ENCODE measurements at regions not wholly inside any gene's neighbourhood (a gene's known extent, or its start where the extent isn't known, plus 50 kb on each side); places are given as distances from the start of the nearest gene placed in this dataset.

DNA sequence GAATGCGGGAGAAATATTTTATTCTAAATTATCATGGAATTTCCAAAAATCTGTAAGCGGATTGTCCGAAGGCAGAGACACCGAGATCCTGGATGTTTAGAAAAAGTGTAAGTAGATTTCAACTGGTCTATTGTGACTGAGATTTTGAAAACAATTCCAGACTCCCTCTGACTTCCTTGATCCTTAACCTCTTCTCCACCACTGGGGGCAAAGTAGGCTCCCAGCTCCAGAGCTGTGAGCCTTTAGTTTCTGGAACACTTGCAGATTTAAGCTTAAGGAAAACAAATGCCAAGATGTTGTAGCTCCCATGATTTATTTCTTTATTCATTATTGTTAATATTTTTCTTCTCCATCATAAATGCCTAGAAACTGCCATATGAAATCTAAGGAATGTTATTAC, 1320.5 kb upstream of the SEL1L start:
- Histone ChIP-seq H3K27ac (no peak overlapping the region), H3K27me3 (no peaks in the 10 kb centered on the region), H3K4me1 (no peaks in the 10 kb centered on the region), H3K9me3 (no peaks in the 10 kb centered on the region), H3K4me3 (no peak overlapping the region), H3K36me3 (no peaks in the 10 kb centered on the region)
- DNase-seq (no peak), ATAC-seq (no peak)
- TF ChIP-seq, protein P1, sequence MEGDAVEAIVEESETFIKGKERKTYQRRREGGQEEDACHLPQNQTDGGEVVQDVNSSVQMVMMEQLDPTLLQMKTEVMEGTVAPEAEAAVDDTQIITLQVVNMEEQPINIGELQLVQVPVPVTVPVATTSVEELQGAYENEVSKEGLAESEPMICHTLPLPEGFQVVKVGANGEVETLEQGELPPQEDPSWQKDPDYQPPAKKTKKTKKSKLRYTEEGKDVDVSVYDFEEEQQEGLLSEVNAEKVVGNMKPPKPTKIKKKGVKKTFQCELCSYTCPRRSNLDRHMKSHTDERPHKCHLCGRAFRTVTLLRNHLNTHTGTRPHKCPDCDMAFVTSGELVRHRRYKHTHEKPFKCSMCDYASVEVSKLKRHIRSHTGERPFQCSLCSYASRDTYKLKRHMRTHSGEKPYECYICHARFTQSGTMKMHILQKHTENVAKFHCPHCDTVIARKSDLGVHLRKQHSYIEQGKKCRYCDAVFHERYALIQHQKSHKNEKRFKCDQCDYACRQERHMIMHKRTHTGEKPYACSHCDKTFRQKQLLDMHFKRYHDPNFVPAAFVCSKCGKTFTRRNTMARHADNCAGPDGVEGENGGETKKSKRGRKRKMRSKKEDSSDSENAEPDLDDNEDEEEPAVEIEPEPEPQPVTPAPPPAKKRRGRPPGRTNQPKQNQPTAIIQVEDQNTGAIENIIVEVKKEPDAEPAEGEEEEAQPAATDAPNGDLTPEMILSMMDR (IDR thresholded peaks at IDR 0.05) = no peak
- no peak for TF ChIP-seq POLR2A (IDR thresholded peaks at IDR 0.05)
- intact Hi-C loops (cut with DNase I) = no loop called here
- WGBS, 4 donors = 71 to 74% (median 72%) methylated on average over 4 of the region's 4 CpGs

DNA sequence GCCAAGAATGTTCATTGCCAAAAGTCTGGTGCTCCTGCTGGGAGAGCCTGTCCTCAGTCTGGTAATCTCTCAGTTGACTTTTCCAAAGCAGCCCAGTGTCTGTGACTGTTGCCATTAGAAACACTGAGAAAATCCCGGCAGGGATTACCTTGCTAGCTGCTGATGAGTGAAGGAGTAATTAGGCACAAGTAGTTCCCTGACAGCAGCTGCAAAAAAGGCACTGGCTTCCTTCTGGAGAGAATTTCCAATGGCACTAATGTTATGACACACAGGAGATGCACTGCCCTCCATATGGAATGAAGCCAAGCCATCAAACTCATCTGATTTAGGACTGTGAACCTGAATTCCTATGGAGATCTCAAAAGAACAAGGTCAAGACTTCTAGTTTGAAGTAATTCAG, 1321.2 kb upstream of the SEL1L start:
- no peak overlapping the region for H3K27ac ChIP-seq
- TF ChIP-seq, protein P1 (IDR thresholded peaks at IDR 0.05) = no peak
- no peak for TF ChIP-seq POLR2A (IDR thresholded peaks at IDR 0.05)
- ATAC-seq (no peak), DNase-seq (no peak)
- 38 to 71% (median 42%) methylated on average over 1 of the region's 1 CpG for WGBS, 4 donors
- no peaks in the 10 kb centered on the region for H3K36me3 ChIP-seq
- no peaks in the 10 kb centered on the region for H3K9me3 ChIP-seq
- no peaks in the 10 kb centered on the region for H3K27me3 ChIP-seq
- H3K4me3 ChIP-seq = no peak overlapping the region
- H3K4me1 ChIP-seq = no peaks in the 10 kb centered on the region
- intact Hi-C loops (cut with DNase I) = no loop called here

GRCh38 chr14:82855912-82856391, 1322.3 kb upstream of the SEL1L start:
- Histone ChIP-seq H3K9me3 (no peaks in the 10 kb centered on the region), H3K36me3 (no peaks in the 10 kb centered on the region), H3K27ac (no peak overlapping the region), H3K4me1 (no peaks in the 10 kb centered on the region), H3K4me3 (no peak overlapping the region), H3K27me3 (no peaks in the 10 kb centered on the region)
- intact Hi-C loops (cut with DNase I) = no loop called here
- 23 to 29% (median 24%) methylated on average over 3 of the region's 3 CpGs for WGBS, 4 donors
- ATAC-seq (no peak), DNase-seq (no peak)
- TF ChIP-seq, protein P1 (IDR thresholded peaks at IDR 0.05) = peak in 10 of 12 donors; percentile 26 to 53 (median 42)
- TF ChIP-seq POLR2A (IDR thresholded peaks at IDR 0.05) = no peak

DNA sequence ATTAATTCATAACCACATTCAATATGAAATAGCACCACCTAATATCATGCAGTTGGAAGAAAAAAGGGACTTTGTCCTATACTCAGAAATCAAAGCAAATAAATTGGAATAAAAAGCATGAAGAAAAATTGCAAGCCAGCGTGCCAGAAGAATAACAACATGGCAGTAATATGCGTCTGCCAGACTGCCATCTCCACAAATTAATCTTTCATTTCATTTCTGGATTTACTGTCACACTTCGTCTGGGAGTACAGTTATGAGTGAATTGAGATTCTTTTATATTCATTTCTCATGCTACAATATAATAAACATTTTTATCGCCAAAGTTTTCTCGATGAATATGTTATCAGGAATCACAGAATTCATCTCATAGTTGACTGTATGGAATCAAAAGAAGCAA, 1327.7 kb upstream of the SEL1L start:
- intact Hi-C loops (cut with DNase I) = no loop called here
- H3K36me3 ChIP-seq = no peaks in the 10 kb centered on the region
- peaks cover 0 to 11% (median 5%) of the 10 kb centered on the region in 12 donors for H3K9me3 ChIP-seq
- no peak overlapping the region for H3K27ac ChIP-seq
- no peaks in the 10 kb centered on the region for H3K27me3 ChIP-seq
- WGBS, 4 donors = 88 to 91% (median 89%) methylated on average over 5 of the region's 5 CpGs
- TF ChIP-seq, protein P1 (IDR thresholded peaks at IDR 0.05) = no peak
- no peak for TF ChIP-seq POLR2A (IDR thresholded peaks at IDR 0.05)
- no peak for ATAC-seq
- H3K4me1 ChIP-seq = no peaks in the 10 kb centered on the region
- H3K4me3 ChIP-seq = no peak overlapping the region
- no peak for DNase-seq
